Epithelial cell of prostate (primary cell): ENCODE measurements at regions not wholly inside any gene's neighbourhood (a gene's known extent, or its start where the extent isn't known, plus 50 kb on each side); places are given as distances from the start of the nearest gene placed in this dataset.
"Not testable (repeated sequence)": the region's sequence is repeated elsewhere in the genome, so short reads cannot be mapped to it uniquely, and the experiment has no call there.

Experiments
- DNase-seq: peaks from one replicate; pipeline ENCODE4 v3.0.0-alpha.2; 2011; ENCODE audit warnings: low read depth, low spot score
- H3K27ac ChIP-seq: fragments of 450-650 bp; 2 replicates; pipeline ENCODE4 v1.5.1; 2017; ENCODE audit warnings: mild to moderate bottlenecking

DNA sequence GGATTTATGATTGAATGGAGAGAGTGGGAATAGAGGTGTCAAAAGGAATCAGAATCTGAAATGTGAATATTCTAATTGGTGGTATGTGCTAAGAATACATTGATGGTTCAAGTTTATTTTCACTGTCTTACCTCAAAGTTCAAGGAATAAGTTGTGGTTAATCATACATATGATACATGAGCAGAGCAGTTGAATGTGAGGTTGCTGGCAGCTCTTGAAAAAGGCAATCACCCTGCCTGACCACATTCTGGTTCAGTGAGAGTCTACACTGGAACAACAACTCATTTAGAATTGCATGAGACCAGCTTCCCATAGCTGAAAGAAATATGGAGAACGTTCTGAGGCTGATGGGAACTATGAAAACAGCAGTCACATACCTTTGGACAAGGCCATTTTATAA is 68.3 kb upstream of the ARHGAP29 start:
- peak overlapping the region; percentile 67 for H3K27ac ChIP-seq
- no peak for DNase-seq

DNA sequence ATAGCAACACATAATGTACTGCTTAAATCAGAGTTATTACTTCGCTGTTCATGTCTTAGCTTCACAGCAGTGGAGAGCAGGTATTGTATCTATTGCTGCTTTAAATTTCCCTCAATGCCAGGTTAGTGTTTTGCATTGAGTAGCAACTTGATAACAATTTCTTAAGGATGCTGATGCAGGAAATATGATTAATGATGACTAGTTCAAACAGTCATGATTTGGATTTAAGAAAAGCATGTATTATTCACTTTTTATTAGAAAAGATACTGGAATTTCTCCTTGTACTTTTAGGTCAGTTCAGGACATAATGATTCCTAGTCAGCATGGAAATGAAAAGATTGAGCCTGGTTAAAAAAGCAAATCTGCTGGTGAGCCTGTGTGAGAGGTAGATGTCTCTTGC is 67.2 kb upstream of the ARHGAP29 start:
- DNase-seq = no peak
- H3K27ac ChIP-seq = peak overlapping the region; percentile 67

DNA sequence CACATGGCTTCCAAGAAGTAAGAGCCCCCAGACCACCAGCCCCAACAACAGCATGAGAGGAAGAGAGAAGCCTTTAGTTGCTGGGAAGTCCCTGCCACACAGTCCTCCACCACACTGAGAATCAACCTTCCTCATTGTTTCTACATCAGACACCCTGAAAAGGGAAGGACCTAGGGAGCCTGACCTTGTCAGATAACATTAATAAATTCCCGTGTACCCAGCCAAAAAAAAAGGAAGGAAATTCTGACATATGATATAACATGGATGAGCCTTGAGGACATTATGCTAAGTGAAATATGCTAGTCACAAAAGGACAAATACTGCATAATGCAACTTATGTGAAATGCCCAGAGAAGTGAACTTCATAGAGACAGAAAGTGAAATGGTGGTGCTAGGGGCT is 65.6 kb upstream of the ARHGAP29 start:
- H3K27ac ChIP-seq = no peak overlapping the region

GRCh38 chr1:94302497-94302896 is 65.1 kb upstream of the ARHGAP29 start:
- DNase-seq = no peak

More for the DNA sequence above, 65.6 kb upstream of the ARHGAP29 start:
- no peak for DNase-seq

GRCh38 chr1:94301186-94301585 is 63.8 kb upstream of the ARHGAP29 start:
- DNase-seq = no peak
- peak overlapping the region; percentile 91 for H3K27ac ChIP-seq

More at GRCh38 chr1:94302497-94302896, 65.1 kb upstream of the ARHGAP29 start:
- H3K27ac ChIP-seq = no peak overlapping the region

- H3K27ac ChIP-seq = peak overlapping the region; percentile 91
- DNase-seq = no peak
These were observed 63.3 kb upstream of the ARHGAP29 start for GRCh38 chr1:94300731-94301130.

DNA sequence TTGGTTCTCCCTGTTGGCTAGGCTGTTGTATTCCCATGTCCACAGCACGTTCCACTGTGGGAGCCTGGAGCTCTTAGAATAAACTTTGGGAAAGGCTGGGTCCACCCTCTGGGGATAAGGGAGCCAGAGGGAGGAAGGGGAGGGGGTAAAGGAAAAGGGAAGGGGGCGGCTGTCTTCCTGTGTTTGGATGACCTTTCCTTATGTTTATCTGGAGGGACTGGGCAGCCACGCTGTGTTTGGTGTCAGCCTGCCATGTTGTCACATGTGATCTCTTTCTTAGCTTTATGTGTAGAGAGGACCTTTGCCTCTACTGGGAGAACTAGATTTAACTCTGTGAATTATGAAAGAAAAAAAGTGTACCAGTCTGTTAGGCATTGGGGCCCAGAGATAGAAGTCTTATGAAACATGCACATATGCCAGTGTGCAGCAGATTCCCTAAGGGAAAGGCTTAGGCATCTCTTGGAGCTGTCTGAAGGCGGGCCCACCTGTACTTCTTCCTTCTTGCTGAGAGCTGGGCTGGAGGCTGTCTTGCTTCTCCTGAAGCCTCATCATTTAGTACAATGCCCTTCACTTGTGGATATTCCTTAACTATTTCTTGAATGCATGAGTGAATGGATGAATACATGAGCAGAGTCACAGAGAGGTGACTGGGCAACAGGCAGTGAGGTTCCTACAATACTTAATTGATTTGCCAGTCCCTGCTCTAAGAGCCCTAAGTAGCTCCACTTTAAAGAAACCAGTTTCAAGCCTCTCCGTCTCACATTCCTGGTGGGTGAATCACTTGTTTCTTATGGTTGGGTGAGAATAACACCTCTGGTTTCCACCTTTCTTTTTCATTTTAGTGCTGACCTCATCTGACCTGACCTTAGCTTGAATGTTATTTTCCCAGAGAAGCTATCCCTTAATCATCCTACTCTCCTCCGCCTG is 62.5 kb upstream of the ARHGAP29 start:
- peak overlapping the region; percentile 91 for H3K27ac ChIP-seq
- DNase-seq = peak; percentile 54

DNA sequence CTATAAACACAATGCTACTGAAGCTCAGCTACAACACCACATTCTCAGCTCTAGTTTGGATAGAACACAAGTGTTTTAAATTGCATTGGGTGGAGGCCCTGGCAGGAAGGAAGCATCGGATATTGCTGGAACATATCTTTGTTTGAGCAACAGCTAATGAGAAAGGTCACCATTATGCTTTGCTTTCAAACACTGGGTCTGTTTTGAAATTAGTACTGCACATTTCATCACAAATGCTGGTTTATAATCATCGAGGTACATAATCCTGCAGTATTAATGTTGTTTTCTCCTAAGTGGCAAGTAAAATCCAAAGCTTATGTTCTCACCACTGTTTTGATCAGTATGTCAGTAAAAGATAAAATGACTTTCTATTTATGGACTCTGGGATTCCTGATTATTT is 61.5 kb upstream of the ARHGAP29 start:
- peak overlapping the region; percentile 91 for H3K27ac ChIP-seq
- DNase-seq = no peak

- no peak for DNase-seq
- H3K27ac ChIP-seq = no peak overlapping the region
These were observed 58.6 kb upstream of the ARHGAP29 start for GRCh38 chr1:94296018-94296417.

DNA sequence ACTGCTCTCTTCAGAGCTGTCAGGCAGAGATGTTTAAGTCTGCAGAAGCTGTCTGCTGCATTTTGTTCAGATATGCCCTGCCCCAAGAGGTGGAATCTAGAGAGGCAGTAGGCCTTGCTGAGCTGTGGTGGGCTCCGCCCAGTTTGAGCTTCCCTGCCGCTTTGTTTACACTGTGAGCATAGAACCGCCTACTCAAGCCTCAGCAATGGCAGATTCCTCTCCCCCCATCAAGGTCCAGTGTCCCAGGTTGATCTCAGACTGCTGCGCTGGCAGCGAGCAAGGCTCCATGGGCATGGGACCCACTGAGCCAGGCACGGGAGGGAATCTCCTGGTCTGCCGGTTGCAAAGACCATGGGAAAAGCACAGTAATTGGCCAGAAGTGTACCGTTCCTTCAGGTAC is 55.6 kb upstream of the ARHGAP29 start:
- not testable (repeated sequence) for DNase-seq

DNA sequence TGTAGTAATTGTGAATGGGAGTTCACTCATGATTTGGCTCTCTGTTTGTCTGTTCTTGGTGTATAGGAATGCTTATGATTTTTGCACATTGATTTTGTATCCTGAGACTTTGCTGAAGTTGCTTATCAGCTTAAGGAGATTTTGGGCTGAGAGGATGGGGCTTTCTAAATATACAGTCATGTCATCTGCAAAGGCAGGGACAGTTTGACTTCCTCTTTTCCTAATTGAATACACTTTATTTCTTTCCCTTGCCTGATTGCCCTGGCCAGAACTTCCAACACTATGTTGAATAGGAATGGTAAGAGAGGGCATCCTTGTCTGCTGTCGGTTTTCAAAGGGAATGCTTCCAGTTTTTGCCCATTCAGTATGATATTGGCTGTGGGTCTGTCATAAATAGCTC is 51.9 kb upstream of the ARHGAP29 start:
- not testable (repeated sequence) for DNase-seq, H3K27ac ChIP-seq

More for the DNA sequence above, 55.6 kb upstream of the ARHGAP29 start:
- not testable (repeated sequence) for H3K27ac ChIP-seq
